Stimulated activated CD4-positive, alpha-beta T cell treated with anti-CD3 and anti-CD28 coated beads, Interleukin-15, amount 100 ng/mL, for 24 hours (primary cell): ENCODE measurements at regions not wholly inside any gene's neighbourhood (a gene's known extent, or its start where the extent isn't known, plus 50 kb on each side); places are given as distances from the start of the nearest gene placed in this dataset.

Source experiments
- DNase-seq: peaks from one replicate; pipeline ENCODE4 v3.0.0-alpha.2; 2020

DNA sequence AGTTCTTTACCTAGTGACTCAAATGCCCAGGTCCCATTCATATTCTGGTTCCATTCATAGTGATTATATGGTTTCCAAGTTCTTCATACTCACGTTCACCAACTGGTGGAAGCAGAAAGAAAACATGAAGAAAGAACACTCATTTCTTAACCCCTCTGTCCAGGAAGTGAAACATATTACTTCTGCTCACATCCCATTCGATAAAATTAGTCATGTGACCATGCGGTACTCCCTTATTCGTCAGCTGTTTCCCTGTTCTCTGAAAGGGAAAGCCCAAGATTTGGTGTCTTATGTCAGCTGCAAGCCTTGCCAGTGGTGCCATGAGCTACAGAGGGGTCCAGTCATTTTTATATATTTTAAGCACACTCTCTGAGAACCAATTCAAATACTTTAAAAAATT lies 387.0 kb upstream of the DMAC1 start:
- no peak for DNase-seq

DNA sequence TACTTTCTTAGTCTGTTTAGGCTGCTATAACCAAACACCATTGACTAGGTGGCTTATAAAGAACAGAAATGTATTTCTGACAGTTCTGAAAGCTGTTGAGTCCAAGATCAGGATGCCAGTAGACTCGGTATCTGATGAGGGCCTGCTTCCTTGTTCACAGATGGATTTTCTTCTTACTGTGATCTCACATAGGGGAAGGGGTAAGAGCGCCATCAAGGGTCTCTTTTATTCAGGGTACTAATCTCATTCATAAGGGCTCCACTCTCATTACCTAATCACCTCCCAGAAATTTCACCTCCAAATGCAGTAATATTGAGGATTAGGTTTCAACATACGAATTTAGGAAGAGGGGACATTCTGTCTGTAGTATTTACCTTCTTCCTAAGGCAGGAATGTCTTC lies 384.0 kb upstream of the DMAC1 start:
- DNase-seq, result no peak

DNA sequence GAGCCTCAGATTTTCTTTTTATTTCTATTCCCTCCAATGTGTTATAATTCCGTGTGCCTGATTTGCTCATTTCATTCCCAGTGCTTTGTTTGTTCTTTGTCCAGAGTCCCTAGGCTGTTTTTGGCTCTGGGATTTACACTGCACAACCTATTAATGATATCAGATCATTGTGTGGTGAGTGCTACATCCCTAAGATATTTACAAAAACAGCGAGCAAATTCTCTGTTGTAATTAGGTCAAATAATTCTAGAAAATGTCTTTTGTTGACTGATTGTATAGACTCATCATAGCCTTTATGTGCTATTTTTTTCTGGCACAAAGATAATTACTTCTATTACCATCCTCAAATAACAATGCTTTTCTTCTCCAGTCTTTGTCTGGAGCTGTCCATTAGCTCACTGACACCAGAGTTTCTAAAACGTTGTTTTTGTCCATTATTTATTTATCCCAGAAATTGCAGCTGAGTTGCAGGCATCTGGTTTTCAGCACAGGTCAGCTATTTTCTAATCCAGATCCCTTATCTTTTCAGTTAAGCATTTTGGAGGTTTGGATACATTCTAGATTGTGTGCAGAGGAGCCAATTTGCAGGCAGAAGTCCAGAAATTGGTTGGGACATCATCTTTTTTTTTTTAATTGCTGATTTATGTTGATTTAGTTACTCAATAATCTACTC lies 379.9 kb upstream of the DMAC1 start:
- no peak for DNase-seq

DNA sequence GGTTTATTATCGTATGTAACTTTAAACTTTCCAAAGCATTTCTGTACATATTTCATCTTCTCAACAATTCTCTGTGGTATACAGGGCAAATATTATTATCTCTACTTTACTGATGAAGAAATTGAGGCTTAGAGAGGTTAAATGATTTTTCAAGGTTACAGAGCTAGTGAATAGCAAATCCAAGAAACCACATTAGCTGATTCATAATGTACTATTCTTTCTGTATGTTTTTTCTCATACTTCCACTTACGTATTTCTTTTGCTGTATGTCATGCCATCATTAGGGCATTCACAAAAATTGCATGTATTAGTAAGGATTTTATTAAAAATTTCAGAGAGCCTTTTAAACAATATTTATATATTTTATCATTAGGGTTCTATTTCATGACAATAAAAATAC lies 372.4 kb upstream of the DMAC1 start:
- no peak for DNase-seq

DNA sequence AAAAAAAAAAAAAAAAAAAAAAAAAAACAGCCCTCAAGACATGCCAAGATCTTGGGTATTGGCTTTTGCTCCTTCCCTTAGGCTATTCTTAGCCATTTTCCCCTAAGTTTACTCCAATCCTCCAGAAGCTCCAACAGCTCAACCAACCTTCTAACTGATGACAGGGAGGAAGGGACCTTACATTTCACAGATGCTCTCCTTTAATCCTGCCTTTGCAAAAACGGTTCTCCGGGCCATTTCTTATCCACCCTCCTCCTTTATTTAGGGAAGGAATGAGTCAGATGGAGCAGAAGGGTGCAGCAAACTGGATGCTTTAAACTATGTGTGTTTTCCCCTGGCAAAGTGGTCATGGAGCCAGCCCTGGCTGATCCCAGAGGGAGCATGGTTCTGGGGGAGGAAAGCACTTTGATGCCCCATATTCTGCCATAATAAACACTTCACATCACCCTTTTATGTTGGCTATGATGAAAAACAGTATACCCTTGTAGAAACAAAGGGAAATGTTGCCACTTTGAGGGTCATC lies 369.4 kb upstream of the DMAC1 start:
- no peak for DNase-seq

DNA sequence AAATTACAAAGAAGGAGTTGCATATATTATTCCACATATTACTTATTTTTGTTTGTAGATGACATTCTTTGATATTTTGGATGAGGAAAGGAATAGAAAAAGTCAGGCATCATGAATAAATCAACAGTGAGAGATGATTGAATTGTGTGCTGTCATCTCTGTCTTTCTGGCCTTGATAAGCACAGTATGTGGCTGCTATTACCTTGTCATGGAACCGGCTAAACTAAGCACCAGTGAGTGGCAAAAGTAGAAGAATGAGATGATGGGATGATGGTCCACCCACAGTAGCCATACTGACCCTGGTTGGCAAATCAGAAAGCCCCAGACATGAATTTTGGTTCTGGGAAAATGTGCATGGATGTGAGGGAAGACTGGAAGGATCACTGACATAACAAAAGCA lies 361.2 kb upstream of the DMAC1 start:
- DNase-seq, result no peak

DNA sequence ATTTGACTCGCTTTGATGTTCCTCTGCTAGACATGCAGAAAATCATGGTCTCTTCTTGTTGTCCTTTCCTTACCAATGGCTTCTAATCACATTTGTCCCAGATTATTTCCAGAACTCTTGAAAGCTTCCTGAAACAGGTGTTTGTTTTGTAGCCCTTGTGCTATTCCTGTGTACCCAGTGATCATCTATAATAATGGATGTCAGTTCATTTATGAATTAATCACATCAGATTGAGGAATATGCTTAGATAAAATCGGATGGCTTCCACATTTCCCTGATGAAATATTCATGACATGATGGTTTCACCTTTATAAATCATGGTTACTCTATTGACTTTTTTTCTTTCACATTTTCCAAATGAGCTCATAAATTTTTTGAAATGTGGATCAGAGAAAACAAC lies 359.0 kb upstream of the DMAC1 start:
- DNase-seq, result no peak

DNA sequence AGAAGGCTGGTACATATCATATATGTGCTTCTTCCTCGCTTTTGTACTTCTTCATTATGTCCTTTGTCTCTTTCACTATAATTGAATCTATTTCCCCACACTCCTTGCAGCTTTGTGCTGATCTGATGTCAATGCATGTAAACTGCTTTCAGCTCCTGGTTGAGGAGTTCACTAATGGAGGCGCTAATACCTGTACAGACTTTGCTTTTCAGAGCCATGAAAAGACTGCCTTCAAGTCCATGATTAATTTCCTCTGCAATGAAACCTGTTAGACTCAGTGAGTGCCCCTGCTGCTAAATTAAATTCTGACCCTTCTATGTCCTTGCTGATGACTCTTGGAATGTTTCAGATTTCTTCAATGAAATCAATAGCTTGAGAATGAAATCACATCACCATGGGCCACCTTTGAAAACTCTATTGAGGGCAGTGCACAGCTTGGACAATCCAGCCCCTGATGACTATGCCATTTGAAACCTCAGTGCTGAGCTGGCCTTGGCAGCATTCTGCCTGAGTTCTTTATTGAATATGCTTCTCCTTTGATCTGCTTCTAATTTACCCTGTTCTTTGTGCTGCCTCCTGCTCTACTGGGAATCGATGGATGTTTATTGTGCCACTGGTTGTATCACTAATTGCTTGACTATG lies 358.2 kb upstream of the DMAC1 start:
- no peak for DNase-seq

DNA sequence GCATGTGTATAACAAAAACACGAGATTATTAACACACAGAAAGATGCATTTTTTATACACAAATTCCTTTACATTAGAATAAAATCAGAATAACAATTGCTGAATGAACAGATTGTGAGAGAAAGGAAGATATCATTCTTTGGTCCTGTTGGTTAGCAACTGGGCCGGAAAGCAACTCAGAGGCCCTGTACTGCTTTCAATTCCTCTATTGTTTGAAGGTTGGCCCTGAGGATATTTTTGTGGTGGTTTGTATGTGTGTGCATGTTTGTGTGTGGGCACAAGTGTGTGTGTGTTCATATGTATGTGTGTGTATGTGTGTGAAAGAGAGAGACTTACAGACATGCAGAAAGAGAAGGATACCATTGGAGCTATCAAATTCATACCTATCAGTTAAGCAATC lies 356.8 kb upstream of the DMAC1 start:
- no peak for DNase-seq

DNA sequence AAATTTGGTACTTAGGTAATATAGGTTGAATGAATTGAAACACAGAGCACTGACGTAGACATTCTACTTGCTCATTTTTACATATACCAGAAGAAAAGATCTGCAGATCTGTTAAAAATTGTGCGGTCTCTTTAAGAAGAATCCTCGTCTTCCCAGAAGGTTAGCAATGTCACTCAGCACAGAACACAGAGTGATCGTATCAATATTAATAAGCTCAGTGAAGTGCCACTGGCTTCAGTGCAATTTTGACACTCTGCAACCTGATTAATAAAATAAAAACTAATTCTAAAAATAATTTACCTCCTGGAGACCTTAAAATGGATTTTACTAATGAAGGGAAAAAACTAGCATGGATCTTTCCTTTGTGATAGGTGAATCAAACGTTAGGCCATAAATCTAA lies 356.1 kb upstream of the DMAC1 start:
- DNase-seq, result no peak

DNA sequence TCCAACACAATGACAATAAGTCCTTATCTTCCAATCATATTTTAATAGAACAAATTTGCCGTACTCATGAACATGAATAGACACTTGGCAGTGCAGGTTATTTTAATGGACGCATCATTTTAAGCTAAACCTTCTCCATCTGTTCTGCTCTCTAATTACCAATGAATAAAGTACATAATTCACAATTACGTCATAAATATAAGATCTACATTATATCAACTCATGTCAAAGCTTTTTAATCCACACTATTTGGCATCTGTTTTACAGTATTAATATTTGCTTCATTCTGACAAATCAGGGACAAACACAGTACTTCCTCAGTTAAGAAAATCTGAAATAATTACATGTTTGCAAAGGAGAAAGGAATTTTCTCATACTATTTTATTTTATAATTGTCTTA lies 344.1 kb upstream of the DMAC1 start:
- no peak for DNase-seq

DNA sequence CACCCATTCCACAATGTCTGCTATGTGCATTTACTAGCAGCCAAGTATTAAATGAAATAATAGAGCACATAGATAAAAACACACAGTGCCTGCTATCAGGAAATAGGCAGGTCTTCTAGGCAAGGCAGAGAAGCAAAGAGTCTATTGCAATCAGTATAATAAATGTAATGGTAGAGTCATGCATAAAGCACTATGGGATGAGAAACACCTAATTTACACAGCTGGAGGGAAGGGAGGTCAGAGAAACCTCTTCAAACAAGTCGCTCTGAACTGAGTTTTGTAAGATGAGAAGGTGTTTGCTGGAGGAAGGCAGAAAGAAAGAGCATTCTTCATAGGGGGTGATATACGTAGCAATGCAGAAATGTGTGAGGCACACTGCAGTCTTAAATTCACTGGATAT lies 341.0 kb upstream of the DMAC1 start:
- no peak for DNase-seq

DNA sequence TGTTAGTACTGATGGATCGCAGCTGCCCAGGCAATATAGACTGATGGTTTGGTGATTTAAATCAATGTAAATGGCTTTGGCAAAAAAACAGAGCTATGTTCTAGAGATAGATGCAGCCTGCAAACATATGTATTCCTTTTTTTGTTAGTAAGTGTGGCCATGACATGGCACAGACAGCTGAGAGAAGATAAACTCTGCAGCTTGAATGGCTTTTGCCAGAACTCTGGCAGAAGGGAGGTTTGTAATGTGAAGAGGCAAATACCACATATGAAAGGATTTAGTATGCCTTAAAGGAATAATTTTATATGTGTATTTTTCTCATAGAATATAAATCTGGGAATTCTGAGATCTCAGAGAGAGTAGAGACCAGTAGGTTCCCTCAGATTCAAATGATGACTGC lies 340.2 kb upstream of the DMAC1 start:
- DNase-seq, result no peak

DNA sequence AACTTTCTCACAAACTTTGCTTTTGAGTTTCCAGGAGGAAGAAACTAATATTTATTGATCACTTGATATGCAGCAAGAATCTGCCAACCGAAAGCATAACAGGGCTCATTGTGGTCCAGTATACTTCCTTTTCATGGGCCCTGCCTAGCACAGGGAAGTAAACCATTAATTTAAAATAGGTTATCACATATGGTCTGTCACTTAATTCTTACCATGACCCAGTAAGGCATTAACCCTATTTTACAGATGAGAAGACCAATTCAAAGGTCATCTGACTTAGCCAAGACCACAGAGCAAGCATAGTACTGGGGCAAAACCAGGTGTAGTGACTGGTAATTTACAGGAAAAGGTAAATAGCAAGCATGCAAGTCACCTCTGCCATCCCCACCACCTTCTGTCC lies 336.9 kb upstream of the DMAC1 start:
- no peak for DNase-seq

DNA sequence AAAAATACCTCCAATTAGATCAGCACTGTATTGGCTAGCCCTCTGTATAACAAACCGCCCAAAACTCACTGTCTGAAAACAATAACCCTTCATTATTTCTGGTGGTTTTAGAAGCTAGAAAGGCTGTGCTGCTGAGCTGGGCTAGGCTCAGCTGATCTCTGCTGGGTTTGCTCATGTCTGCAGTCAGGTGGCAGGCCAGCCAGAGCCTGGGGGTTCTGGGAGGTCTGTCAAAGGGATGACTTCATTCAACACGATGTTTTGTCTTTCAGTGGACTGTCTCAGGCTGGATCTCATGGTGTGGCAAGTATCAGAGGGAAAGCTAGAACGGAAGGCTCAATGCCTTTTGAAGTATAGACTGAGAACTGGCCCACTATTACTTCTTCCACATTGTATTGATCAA lies 335.1 kb upstream of the DMAC1 start:
- DNase-seq, result no peak

DNA sequence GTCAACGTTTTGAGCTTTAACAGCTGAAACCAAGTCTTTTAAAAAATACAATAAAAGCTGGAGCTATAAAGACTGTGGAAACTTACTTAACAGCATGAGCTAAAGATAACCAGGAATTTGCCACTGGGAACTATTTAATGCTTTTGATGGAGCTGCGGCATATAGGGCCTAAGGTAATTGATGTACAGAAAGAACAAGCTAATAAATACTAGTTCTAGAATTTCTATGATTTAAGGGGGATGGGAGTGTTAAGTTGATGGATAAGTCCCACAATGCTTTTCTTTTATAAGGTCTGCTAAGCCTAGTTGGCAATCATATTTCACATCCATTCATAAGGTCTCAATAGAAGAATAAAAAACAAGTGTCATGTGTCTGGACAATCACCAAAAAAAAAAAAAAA lies 334.0 kb upstream of the DMAC1 start:
- no peak for DNase-seq

DNA sequence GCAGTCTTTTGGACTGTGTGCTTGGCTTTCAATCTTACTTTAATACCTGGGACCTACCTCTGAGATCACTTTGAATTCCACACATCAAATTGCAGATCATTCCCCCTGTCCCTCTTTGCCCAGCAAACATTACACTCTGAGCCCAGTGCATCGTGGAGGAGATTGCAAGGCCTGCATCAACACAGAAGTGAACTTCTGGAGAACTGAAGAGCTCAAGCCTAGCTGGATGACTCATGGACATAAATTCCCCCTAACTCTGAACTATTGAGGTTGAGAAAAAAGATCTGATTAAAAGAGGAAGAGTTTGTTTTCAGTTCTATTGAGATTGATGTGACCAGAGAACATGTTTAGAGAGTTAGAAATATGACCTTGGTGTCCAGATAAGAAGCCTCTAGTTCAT lies 316.0 kb upstream of the DMAC1 start:
- peak; percentile 10 for DNase-seq

DNA sequence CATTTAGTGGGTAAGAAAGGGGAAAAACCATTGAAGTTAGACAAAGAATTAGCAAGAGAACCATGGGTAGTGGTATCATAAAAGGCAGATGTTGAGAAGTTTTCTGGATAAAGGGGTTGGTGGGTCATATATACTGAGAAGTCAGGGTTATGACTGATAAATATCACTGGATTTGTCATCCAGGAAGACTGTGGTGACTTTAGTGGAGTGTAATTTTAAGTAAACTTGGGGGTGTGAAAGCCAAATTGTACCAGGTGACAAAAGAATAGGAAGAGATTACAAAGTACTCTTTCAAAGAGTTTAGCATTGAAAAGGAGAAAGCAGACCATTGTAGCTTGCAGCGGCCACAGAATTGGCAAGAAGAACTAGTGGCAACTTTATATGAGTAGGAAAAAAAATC lies 315.2 kb upstream of the DMAC1 start:
- DNase-seq, result no peak

DNA sequence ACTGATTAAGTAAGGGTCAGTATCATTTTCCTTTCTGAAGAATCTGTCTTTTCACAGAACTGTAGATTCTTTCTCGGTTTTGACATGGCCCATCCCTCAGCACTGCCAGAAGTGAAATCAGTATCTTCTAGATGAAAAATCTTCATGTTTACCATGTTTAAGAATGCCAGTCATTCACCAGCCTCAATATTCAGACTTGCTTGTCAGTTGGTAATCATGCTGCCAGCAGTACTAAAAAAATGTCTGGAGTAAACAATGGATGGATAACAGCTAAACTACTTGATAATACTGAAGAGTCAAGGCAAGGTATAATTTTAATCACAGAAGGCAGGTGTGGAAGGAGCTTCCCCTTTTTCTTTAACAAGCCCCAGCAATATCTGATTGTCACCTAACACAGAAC lies 306.8 kb upstream of the DMAC1 start:
- DNase-seq, result no peak

DNA sequence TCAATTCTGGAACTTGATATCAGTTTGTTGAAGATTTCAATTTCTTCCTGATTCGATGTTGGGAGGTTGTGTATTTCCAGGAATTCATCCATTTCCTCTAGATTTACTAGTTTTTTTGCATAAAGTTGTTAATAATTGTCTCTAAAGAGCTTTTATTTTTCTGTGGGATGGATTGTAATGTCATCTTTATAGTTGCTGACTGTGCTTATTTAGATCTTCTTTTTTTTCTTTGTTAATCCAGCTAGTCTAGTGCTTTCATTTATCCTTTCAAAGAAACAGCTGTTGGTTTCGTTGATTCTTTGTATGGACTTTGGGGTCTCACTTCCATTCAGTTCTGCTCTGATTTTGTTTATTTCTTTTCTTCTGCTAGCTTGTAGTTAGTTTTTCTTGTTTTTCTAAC lies 302.0 kb upstream of the DMAC1 start:
- no peak for DNase-seq

DNA sequence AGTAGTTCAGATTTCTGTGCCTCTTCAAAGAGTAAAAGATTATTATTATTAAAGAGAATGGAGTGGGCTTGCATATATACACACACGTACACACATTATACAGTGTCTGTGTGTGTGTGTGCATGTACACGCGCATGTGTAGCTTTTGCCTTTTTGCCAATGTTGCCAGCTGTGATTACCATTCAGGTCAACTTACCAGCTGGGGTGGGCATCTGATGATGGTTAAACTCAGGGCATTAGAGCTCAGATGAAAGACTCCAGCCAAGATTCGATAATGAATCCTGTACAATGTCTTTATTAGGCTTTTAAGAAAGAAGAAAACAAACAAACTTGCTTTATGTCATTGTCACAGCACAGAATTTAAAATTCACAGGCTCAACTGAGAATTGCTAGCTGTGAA lies 296.5 kb upstream of the DMAC1 start:
- no peak for DNase-seq

DNA sequence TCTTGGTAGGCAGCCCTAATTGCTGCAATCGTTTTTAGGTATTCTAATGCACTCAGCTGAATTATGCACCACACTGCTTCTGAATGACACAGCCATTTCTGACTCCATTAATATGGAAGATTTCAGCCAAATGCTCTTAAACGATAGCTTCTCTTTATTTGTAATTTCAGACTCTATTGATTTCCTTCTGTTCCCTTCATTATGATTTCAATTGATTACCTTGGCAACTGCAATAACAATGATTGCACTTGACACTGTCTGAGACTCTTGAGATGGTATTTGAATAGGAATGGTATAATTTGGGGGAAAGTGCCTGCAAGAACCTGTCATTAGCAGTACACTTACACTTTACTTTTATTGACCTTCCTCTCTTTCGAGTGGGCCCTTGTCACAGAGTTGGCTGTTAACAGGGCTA lies 296.1 kb upstream of the DMAC1 start:
- DNase-seq, result no peak

DNA sequence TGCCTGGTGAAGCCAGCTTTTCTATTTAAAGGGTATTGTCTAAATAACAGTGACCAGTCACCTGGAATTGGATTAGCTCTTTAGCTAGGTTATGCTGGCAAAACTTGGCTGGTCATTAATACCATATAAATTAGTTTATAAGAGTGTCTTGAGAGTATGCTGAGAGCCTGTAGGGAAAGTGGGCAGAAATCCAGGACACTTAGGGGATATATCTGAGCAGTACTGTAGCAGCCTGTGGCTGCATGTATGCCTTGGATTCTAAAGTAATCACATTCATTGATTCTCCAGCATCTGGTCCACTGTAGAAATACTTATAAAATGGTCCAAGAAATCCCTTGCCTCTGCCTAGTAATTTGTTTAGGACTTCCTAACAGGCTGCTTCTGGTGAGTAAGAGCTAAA lies 288.9 kb upstream of the DMAC1 start:
- DNase-seq, result no peak

DNA sequence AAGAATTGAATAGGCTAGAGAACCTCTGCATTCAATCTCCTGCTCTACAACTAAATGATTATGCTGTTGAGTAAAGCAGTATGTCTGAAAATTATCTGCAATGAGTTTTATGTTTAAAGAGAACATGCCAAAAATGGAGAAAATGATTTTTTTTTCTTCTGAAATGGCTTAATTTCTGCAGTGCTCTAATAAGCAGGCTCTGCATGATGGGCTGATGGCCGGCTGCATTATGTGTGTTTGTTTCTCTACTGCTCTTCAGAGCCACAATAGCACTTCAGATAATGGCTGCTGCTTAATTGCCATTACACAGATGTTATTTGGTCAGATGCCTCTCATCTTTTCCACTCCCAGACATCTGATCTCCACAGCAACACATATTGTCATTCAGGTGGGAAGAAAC lies 286.4 kb upstream of the DMAC1 start:
- no peak for DNase-seq

DNA sequence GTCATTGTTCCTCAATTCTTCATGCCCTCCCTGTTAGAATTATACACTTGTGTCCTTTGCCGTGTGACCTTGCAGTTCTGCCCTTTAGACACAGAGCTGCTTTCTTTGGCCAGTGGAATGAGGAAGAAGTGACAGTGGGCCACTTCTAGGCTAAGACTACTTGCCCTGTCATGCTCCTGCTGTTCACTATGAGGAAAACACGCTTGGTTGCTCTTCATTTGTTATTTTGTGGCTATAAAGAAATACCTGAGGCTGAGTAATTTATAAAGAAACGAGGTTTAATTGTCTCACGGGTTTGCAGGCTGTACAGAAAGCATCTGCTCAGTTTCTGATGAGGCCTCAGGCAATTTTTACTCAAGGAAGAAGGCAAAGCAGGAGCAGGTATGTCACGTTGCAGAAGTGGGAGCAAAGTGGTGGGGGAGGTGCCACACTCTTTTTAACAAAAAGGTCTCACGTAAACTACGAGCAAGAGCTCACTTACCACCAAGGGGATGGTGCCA lies 279.1 kb upstream of the DMAC1 start:
- DNase-seq, result no peak
